VCaP (cell line): ENCODE measurements at regions not wholly inside any gene's neighbourhood (a gene's known extent, or its start where the extent isn't known, plus 50 kb on each side); places are given as distances from the start of the nearest gene placed in this dataset.

Experiments
- H3K27ac ChIP-seq: fragments of 450-650 bp; 2 replicates; pipeline ENCODE4 v1.5.1; 2017
- CTCF ChIP-seq: fragments of 450-650 bp; conservative IDR thresholded peaks from 2 replicates; pipeline ENCODE4 v1.5.1; 2017; ENCODE audit warnings: mild to moderate bottlenecking, moderate library complexity

GRCh38 chr2:22901471-22902179 lies 483.4 kb upstream of the KLHL29 start:
- no peak for TF ChIP-seq CTCF

GRCh38 chr2:22902180-22902550 lies 482.8 kb upstream of the KLHL29 start:
- no peak for TF ChIP-seq CTCF
- no peak overlapping the region for H3K27ac ChIP-seq

More at GRCh38 chr2:22901471-22902179, 483.4 kb upstream of the KLHL29 start:
- H3K27ac ChIP-seq = no peak overlapping the region

- TF ChIP-seq CTCF = no peak
- H3K27ac ChIP-seq = no peak overlapping the region
These were observed 482.3 kb upstream of the KLHL29 start for GRCh38 chr2:22902662-22903165.

GRCh38 chr2:22903616-22904015 lies 481.4 kb upstream of the KLHL29 start:
- H3K27ac ChIP-seq = no peak overlapping the region
- no peak for TF ChIP-seq CTCF

GRCh38 chr2:22904126-22904684 lies 480.8 kb upstream of the KLHL29 start:
- H3K27ac ChIP-seq = no peak overlapping the region
- peak; percentile 46 for TF ChIP-seq CTCF

- no peak overlapping the region for H3K27ac ChIP-seq
- no peak for TF ChIP-seq CTCF
These were observed 477.6 kb upstream of the KLHL29 start for GRCh38 chr2:22907330-22907729.

GRCh38 chr2:22912398-22912797 lies 472.6 kb upstream of the KLHL29 start:
- TF ChIP-seq CTCF = no peak

More at GRCh38 chr2:22912398-22912797, 472.6 kb upstream of the KLHL29 start:
- H3K27ac ChIP-seq = peak overlapping the region; percentile 73
